IPS-NIHi11 (cell line): ENCODE measurements at regions not wholly inside any gene's neighbourhood (a gene's known extent, or its start where the extent isn't known, plus 50 kb on each side); places are given as distances from the start of the nearest gene placed in this dataset.
"Not testable (repeated sequence)": the region's sequence is repeated elsewhere in the genome, so short reads cannot be mapped to it uniquely, and the experiment has no call there.

Experiments used
- DNase-seq: peaks from one replicate; pipeline ENCODE4 v3.0.0; 2012; ENCODE audit warnings: mixed read lengths, low spot score

DNA sequence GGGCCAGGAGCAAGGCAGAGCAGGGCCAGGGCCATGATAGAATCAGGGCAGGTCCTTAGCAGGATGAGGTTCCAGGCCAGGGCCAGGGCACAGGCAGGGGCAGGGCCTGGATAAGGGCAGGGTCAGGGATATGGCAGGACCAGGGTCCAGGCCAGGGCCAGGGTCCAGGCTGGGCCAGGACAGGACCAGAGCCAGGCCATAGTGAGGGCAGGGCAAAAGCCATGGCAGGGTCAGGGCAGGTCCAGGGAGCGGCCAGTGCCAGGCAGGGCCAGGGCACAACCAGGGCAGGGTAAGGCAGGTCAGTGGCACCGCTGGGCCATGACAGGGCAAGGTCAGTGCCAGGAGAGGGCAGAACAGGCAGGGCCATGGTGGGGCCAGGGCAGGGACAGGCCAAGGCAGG lies 152.2 kb downstream of the LIPI start:
- no peak for DNase-seq

DNA sequence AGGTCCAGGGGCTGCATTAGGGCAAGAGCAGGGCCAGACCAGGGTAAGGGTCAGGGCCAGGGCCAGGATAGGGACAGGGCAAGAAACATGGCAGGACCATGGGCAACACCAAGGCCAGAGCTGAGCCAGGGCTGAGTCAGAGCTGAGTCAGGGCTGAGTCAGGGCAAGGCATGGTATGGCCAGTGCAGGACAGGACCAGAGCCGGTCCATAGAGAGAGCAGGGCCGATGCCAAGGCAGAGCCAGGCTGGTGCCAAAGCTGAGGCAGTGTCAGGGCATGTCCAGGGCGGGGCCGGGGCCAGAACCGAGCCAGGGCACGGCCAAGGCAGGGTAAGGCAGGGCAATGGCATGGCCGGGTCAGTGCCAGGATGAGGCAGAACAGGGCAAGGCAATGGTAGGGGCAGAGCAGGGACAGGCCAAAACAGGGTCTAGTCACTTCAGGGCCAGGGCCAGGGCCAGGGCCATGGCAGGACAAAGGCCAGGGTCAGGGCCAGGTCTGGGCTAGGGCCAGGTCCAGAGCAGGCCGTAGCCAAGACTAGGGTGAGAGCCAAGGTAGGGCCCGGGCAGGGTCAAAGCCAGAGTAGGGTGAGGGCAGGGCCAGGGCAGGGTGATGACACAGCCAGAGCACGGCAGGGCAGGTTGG lies 152.8 kb downstream of the LIPI start:
- not testable (repeated sequence) for DNase-seq

DNA sequence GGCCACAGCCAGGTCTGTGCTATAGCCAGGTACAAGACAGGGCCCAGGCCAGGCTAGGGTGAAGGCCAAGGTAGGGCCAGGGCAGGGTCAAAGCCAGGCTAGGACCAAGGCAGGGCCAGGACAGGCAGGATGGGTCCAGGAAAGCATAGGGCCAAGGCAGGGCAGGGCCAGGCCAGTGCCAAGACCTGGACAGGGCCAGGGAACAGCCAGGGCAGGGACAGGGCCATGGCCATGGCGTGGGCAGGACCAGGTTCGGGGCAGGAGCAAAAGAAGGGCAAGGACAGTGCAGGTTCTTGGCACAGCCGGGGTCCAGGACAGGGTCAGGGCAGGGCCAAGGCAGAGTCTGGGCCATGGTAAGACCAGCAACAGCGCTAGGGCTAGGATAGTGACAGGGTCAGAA lies 153.4 kb downstream of the LIPI start:
- no peak for DNase-seq

DNA sequence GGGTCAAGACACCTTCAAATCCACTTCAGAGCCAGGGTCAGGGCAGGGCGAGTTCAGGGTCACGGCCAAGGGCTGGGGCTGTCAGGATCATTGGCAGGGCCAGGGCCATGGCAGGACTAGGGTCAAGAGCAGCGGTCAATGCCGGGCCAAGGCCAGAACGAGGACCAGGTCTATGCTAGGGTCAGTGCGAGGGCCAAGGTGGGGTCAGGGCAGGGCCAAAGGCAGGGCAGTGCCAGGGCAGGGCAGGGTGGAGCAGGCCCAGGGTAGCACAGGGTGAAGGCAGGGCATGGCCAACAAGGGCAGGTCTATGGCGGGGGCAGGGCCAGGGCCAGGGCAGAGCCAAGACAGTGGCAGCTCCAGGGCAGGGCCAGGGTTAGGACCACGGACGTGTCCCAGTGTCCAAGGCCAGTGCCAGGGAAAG lies 154.0 kb downstream of the LIPI start:
- DNase-seq: no peak

DNA sequence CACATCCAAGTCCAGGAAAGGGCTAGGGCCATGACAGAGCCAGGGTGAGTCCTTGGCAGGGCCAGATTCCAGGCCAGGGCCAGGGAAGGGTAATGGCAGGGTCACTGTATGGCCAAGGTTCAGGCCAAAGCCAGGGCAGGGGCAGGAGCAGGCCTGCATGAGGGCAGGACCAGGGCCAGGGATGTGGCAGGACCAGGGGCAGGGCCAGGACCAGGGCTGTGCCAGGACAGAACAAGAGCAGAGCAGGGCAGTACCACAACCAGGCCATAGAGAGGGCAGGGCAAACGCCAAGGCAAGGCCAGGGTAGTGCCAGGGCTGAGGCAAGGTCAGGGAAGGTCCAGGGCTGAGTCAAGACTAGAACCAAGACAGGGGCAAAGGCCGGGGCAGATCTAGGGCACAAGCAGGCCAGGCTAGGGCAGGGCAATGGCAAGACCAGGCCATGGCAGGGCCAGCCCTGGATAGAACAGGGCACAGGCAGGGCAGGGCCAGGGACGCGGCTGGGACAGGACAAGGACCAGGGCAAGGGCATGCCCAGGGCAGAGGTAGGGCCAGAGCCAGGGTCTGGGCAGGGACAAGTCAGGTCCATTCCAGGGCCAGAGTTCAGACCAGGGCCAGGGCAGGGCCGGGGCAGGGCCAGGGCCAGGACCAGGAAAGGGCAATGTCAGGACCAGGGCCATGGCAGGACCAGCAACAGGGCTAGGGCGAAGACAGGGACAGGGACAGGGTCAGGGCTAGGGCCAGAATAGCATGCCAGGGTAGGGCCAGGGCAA lies 154.8 kb downstream of the LIPI start:
- not testable (repeated sequence) for DNase-seq

DNA sequence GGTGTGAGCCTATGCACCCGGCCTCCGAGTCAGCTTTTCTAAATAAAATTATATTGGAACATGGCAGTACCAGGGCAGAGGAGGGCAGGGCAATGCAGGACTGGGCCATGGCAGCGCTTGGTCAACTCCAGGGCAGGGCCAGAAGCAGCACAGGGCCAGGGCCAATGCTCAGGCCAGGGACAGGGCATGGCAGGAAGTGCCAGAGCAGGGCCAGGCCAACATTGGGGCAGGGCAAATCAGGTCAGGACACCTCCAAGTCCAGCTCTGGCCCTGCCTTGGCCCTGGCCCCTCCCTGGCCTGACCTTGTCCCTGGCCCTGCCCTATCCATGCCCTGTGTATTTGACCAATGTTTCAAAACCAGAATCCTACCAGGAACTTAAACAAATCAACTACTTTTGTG lies 156.1 kb downstream of the LIPI start:
- DNase-seq: no peak

DNA sequence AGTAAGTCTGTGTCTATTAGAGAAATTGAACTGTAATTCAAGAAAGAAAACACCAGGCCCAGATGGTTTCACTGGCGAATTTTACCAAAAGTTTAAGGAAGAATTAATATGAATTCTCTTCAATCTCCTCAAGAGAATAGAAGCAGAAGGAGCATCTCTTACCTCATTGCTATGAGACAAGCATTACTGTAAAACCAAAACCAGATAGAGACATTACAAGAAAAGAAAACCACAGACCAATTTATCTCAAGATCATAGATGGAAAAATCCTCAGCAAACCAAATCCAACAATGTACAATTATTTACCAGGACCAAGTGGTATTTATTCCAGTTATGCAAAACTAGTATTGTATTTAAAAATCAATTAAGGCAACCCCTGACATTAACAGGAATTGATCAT lies 160.6 kb downstream of the LIPI start:
- no peak for DNase-seq

DNA sequence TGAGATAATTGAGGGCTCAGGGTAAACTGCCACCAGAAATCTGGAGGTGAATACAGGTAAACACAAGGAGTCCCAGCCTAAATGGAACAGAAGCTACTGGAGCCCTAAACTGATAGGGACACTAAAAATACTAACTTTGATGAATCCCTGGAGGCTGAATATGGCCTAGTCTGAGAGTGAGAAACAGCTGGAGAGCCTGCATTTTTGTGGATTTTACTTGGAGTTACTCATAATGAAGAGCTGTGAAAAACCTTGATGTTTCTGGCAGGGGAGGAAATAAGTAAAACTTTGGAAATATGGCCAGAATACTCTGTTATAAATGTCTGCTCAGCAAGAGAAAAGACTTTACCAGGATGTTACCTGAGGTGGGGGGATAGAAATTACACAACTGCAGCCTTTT lies 164.4 kb downstream of the LIPI start:
- DNase-seq: no peak

DNA sequence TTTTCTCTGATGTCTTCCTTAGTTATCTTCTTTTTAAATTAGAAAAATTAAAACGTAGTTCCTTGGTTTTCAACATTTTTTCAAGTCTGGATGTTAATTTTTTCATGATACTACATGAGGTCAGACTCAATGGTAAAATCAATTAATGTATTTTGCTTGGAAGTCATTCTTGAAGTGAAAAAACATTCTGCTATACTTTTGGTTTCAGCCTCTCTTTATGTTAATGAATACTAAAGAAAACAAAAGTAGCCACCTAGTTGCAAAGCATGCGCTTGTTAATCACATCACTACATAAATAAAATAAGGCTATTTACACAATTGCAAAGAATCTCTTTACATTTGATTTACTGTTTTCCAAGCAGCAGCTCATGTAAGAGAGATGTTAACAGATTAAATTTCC lies 170.4 kb downstream of the LIPI start:
- DNase-seq: no peak

DNA sequence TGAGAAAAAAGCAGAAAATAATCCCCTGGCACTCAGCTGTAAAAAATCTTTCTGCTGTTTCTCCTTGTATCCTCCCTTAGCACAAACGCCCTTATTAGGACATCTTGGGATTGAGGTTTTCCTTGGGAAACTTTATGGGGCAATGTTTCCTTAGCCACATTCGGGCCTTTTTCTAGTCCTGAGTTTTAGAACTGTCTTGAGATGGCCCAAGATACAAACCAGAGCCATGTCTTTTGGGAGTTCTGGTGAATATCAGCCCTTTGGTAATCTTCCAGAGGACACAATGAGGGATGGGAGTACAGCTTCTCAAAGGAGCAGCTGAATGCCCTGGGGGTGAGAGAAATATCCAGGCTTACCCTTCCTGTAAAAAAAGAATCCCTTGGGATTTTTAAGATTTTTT lies 182.1 kb downstream of the LIPI start:
- DNase-seq: not testable (repeated sequence)

DNA sequence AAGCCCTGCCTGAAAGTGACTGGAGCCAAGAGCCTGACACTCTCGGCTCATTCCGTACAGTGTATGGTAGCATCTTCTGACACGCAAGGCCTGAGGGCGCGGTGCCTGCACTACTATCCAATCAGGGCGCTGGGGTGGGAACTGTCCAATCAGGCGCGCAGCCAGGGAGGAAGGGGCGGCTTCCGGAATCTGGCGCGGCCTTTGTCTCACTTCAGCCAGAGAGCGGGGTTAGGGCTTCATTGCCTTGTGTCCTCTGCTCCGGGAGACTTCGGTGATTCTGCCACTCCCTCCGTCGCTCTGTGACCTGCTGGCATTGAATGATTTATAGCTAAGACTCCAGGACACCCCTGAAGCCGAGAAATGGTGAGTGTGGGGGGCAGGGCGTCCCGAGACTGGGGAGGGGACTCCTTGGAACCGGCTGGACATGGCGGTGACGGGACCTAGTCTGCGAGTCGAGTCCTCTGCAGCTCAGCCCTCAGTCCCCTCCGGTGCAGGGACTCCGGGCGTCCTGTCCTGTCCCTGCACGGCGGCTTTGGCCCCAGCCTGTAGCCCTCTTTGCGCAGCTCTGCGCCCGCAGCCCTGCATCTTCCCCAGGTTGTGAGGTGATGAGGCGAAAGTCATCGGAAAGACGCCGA lies 183.4 kb downstream of the LIPI start:
- DNase-seq: peak; percentile 76

DNA sequence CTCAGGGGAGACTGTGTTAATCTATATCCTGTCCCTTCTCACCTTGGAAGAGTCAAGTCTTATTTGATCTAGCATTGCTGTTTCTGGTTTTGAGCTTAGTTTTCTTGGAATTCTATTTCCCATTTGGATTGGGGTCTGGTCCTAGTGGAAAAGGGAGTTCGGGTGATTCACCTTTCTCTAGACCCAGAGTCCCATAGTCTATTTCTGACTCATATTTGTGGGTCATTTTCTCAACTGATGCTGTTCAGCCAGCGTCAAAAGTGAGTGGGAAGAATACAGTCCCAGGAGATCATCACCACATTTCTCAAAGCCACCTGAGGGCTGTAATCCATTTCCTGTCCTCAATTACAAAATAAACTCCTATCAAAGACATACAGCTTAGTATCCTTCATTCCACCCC lies 190.6 kb downstream of the LIPI start:
- not testable (repeated sequence) for DNase-seq

DNA sequence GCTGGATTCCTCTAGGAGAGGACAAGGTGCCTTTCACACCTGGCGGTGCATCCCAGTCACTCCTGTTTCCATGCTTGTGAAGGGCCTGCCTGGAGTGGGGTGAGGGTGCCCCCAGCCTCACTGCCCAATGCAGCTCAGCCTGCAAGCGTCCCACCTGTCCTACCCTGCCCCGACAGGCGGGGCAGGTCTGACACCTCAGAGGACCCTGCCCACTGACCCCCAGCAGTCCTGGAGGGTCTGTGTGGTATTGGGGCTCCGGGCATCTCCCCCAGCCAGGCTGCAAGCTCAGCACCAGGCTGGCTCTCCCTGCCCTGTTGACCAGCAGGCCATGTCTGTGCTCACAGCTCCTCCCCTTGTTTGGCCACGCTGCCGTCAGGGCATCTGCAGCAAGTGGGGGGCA lies 194.9 kb downstream of the LIPI start:
- DNase-seq: not testable (repeated sequence)

DNA sequence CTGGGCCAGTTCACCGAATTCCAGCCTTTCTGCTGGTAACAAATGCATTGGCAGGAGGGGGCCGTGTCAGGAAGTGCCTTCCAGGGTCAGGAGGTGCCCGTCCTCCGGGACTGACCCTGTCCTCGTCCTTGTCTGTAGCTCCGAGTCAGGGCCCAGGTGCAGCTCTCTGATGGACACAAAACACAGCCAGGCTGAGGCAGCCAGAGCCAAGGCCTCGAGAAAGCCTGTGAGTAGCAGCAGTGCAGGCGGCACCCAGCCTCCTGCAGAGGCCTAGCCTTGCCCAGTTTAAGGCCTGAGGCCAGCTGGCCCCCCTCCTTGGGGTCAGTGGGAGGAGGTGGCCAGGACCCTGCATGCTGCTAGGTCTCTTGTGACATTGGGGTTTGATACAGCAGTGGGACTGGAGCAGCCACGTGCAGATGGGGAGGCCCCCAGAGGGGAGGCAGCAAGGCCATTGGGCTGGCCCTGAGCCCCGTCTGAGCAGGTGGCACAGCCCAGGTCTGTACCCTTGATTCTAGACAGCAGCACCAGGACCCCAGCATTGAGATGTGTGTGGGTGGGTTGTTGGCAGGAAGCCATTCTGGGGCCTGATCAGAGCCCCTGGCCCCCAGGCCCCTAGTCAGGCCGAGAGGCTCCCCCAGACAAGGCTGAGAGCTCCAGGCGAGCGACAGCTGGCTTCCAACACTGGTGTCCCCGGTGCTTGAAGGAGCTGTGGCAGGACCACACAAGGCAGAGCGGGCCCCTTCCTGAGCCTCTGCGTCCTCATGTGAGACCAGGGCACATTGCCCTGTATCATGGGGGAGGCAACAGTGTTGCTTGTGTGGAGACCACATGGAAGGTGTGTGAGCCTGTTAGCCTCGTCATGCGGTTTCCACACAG lies 196.9 kb downstream of the LIPI start:
- not testable (repeated sequence) for DNase-seq

DNA sequence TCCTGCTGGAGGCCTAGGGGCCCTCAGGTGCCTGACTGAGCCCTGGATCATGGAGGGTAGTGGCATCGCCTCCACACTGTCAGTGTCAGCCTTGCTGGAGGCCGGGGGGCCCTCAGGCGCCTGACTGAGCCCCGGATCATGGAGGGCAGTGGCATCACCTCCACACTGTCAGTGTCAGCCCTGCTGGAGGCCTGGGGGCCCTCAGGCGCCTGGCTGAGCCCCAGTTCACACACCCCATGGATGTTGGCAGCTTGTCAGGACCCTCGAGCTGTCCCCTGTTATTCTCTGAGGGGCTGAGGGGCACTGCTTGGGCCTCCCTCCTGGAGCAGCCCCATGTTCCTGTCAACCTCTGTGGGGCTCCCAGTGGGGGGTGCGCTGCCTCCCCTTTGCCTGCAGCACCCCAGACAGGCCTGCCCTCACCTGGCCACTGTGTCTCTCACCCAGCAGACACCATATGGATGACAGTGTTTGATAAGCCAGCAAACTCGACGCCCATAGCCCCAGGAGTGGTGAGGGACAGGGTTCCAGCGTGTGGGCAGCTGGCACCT lies 197.6 kb downstream of the LIPI start:
- DNase-seq: no peak

DNA sequence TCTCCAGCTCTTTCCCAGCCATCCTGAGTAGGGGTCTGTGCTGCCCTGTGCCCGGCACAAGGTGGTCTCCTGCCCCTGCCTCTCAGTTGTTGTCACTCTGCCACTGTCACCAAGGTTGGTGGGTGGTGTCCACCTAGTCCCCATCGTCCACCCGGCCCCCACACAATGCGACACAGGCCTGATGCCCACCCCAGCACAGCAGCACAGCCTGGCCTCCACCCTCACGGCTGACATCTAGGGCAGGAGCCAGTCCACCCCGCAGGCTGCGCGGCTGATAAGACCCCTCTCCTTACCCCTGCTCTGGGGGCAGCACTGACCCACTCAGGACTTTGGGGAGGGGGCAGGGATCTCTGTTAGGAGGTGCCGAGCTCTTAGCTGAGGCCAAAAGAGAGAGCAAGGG lies 198.3 kb downstream of the LIPI start:
- no peak for DNase-seq

DNA sequence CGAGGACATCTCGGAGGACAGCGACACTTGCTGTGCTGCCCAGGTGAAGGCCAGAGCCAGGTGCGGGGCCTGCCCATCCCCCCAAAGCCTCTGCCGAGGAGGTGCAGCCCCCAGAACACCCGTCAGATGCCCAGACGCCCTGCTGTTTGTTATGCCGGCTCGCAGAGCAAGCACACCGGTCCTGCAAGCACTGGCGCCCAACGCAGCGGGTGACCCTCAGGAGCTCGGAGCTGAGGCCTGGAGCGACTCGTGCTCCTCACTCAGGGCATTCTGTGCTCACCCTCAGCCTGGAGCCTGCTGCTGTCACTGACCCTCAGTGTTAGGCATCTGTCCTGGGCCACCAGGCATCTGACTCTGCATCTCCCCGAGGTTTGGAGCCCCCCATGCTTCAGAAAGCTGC lies 199.0 kb downstream of the LIPI start:
- not testable (repeated sequence) for DNase-seq

DNA sequence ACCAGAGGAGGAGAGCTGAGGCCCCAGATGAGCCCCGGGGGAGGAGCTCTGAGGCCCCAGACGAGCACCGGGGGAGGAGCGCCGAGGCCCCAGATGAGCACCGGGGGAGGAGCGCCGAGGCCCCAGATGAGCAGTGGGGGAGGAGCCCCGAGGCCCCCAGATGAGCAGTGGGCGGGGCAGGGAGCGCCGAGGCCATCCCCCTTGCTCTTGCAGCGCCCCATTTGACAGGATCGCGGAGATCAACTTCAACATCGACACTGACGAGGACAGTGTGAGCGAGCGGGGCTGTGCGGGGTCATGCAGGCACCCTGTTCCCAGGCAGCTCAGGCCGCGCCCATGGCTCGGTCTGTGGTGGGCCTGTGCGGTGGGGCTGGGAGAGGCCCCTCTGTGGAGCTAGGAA lies 199.6 kb downstream of the LIPI start:
- not testable (repeated sequence) for DNase-seq

DNA sequence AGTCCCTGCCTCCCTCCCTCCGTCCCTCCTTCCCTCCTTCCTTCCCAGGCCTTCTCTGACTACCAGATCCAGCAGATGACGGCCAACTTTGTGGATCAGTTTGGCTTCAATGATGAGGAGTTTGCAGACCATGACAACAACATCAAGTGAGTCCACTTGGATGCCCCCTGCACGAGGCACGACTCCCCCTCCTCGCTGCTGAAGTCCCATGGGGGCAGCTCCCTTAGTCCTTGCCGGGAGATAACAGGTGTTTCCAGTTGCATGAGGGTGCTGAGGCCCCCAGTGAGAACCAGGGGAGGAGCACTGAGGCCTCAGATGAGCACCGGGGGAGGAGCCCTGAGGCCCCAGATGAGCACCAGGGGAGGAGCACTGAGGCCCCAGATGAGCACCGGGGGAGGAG lies 200.0 kb downstream of the LIPI start:
- no peak for DNase-seq

DNA sequence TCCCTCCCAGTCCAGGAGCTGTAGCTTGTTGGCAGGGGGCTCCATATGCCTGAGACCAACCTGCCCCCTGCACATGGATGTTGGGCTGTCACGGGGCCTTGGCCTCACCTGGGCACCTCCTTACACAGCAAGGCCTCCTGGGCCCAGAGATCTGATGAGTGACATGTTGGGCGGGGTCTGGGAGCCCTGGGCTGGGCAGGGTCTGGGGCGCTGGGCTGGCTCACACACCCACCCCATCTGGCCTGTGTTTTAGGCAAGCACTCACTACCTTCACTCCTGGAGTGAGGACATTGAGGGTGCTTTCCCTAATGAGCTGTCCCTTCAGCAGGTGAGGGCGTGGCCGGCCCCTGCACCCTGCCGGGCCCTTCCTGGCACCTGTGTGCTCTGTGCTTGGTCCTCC lies 200.8 kb downstream of the LIPI start:
- DNase-seq: not testable (repeated sequence)

DNA sequence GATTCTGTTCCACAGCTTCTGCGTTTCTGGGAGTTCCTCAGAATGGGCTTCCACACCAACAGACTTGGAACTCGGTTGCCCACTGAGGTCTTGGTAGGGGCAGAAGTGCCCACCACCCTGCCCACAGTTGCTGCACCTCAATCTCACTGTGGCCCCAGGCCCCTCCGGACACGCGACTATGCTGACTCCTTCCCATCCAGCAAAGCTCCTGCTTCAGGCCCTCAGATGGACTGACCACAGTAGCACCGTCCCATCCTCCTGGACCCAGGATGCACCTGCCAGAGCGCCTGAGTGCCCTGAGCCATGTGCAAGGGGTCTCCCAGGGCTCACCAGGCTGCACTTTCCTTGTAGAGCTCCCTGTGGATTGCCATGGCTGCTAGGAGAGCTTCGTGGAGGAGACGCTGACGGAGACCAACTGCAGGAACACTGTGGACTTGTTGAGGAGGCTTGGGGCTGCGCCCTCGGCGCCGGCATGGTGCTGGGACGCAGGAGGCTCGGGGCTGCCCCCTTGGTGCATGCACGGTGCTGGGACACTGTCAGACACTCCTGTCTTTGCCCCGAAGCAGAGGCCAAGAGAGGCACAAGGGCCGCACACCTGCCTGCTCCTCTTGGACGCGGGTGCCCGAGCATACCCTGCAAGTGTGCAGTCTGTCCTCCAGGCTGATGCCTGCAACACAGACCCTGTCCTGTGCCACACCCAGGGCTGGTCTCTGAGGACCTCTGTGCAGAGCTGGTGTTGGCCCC lies 201.3 kb downstream of the LIPI start:
- not testable (repeated sequence) for DNase-seq
